NCI-H146 treated with DMSO at 0.1 percent for 48 hours (cell line): ENCODE measurements at regions not wholly inside any gene's neighbourhood (a gene's known extent, or its start where the extent isn't known, plus 50 kb on each side); places are given as distances from the start of the nearest gene placed in this dataset.
"Not testable (repeated sequence)": the region's sequence is repeated elsewhere in the genome, so short reads cannot be mapped to it uniquely, and the experiment has no call there.

Experiments
- DNase-seq: peaks from one replicate; lab custom pipeline; 2025; ENCODE audit not compliant: unreplicated experiment; lab: John Stamatoyannopoulos, UW

DNA sequence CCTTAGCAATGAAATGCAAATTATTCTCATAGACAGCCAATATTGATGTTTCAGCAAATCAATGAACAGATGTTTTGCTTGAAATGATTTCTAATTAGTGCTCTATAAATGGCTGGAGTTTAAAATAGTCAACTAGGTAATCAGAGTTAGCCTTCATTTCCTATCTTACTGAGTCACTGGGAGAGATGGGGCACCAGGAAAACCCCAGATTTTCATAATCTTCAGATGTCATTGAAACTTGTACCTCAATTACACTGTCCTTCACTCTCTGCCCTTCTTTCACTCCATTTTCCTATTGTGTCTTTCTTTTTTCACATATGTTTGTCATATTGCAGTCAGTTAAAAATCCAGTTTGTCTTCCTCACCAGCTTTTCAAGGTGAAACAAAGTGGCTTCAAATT, 92.7 kb downstream of the C12orf75 start:
- DNase-seq: no peak

DNA sequence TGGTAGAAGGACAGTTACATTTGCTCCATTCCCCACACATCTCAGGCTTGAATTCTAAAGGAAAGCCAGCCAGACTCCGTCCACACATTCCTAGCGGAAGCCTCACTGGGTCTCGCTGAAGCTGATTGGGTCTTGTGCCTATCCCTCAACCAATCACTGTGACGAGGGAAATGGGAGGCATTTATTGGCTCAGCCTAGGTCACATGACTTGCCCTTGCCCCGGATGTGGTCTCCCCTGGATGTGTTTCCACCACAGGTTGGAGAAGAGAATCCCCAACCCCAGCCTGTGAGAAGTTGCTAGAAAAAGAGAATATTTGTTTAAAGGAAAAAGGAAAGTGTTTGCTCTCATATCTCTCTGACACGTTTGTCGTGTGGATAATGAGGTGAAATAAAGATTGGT, 93.4 kb downstream of the C12orf75 start:
- no peak for DNase-seq

DNA sequence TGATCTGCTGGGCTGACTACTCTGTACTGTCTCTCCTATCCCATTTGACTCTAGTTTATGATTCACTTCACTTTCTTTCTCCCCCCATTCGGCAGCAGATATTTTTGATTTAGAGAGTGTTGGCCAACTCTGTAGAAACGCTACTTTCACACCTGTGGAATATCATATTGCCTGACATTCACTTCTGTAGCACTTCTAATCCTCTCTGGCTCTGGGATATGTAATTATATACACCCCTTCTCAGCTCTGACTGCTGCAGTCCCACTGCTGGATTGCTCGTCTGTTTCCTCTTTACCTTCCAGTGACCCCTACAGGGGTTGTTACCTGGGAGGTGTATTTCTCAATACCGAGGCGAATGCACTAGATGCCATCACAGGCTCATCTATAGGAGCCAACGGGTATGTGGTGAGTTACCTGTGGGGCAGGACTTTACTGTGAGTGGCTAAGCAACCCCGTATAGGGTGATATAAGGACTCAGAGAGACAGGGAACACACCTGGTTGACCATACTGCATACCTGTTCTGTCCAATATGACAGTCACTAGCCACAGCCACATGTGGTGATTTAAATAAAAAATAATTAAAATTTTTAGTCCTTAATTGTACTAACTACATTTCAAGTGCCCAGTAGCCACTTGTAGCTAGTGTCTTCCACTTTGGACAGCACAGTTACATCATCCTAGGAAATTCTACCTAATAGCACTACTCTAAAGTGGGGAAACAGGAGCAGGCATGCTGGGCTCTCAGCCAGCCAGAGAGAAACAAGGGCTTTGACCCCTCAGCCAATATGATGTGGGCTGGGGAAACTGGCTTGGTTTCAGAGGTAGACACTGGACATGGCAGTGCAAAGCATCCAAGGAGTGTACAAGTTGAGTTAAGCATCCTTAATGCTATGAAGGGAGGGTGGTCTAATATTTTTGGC, 95.0 kb downstream of the C12orf75 start:
- no peak for DNase-seq

DNA sequence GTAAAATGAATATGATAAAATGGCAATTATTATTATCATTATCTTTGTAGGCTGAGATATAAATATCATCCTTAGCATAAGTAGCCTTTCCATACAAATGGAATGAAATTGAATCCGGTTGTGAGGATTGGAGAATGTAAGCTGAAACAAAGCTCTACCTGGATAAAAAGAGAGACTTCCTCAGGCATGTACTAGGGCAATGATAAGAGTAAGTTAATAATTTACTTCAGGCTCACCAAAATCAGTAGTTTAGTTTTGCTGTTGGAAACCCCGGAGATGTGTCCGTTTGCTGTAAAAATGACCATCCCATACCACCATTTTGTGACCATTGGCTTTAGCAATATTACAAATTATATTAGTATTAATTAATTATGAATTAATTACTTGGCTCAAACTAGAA, 96.3 kb downstream of the C12orf75 start:
- no peak for DNase-seq

DNA sequence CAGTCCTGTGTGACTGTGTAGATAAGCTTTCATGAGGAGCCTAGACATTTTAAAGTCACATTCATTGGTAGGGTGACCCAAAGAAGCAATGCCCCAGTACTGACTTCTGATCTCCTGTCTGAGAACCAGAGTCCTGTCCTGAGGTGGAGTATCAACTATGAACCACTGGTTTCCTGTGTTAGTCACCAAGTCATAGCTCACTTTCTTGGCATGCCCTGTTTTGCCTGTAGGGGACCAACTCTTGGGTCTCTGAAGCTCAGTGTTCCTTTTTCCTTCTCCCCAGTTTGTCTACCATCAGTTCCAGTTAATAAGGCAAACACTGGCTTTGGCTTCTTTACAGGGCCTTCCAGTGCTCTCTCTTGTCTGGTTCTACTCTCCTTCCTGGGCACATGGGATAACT, 97.4 kb downstream of the C12orf75 start:
- DNase-seq: no peak

DNA sequence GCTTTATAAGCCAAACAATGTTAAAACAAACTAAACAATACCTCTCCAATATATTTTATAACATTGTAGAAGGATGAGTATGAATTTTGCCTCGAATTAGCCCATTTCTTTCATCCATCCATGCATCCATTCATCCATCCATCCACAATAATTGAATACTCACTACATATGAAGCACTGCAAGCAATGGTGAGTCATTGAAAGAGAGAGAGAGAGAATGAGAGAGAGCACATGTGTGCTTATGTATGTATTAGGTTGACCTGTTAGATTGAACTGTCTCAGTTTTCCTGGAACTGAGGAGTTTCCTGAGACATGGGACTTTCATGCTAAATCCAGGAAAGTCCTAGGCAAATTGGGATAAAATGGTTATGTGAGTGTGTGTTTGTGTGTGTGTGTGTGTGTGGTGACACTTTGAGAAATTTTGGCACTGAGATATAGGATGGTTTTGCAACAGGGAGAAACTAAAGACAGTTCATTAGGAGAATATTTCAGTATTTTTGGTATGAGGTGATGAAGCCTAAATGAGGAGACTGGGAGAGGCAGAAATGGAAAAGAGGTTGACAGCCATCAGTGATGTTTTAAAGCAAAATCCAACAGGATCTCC, 98.4 kb downstream of the C12orf75 start:
- DNase-seq: no peak

DNA sequence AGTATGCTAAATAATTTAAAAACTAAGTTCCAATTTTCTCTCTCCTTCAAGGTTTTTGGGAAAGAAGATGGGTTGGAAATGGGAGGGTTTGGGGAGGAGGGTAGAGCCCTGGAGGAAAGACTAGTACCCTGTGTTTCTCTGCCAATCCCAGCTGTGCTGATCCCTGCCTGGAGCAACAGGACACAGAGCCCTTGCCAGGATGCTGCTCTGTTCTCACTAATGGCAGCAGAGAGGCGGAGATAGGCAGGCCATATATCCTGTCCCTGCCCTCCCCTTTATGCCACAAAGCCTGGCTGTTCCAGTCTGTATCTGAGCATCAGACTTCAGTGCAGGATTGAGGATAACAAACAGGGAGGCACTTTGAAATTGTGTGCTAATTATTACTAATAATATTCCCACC, 99.0 kb downstream of the C12orf75 start:
- no peak for DNase-seq

DNA sequence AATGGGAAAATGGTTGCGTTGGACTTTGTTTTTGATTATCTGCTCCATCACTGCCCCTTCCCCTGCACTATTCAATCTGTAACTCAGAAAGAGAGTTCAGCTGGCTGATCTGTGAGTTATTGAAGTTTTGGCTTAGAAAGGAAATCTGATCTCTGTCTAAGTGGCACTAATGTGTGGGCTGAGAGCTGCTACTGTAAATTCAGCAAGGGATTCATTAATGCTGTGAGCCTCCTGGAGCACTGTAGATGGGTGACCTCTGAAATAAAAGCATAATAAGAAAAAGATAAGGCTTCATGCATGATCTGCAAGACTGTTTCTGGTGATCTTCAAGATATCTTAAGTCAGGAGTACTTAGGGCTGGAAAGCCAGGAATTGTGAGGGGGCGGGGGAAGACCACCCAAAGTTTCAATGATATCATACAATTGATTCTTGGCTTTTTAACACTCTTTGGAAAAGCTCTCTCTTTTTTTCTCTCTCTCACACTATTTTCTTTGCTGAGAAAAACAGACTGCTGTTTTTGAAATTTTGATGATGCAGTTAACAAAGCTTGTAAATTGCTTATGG, 101.1 kb downstream of the C12orf75 start:
- no peak for DNase-seq

DNA sequence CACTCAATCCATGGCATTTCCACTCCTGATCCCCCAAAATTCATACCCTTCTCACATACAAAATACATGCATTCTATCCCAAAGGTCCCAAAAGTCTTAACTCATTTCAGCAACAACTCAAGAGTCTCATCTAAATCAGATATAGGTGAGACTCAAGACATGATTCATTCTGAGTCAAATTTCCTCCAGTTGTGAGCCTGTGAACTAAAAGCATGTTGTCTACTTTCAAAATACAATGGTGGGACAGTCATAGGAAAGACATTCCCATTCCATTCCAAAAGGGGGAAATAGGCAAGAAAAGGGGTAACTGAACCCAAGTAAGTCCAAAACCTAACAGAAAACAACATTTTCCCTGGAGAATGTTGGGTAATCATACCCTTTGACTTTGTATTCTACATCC, 103.3 kb downstream of the C12orf75 start:
- DNase-seq: no peak

DNA sequence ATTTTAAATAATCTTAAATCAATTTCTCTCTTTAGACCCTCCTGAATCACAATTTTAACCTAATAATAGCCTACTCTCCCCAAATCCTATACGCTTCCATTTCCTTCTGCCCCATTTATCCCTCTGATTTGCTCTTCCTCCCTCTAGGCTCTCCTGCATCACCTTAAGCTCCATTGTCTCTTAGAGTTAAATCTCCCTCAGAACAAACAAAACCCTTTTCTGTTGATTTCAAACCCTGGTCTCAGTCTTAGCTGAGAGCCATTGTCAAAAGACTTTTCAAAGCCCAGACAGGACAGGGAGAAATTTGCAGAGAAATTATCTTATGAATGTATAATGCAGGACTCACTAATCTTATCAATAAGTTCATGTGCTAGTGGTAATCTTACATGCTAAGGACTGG, 106.1 kb downstream of the C12orf75 start:
- no peak for DNase-seq

DNA sequence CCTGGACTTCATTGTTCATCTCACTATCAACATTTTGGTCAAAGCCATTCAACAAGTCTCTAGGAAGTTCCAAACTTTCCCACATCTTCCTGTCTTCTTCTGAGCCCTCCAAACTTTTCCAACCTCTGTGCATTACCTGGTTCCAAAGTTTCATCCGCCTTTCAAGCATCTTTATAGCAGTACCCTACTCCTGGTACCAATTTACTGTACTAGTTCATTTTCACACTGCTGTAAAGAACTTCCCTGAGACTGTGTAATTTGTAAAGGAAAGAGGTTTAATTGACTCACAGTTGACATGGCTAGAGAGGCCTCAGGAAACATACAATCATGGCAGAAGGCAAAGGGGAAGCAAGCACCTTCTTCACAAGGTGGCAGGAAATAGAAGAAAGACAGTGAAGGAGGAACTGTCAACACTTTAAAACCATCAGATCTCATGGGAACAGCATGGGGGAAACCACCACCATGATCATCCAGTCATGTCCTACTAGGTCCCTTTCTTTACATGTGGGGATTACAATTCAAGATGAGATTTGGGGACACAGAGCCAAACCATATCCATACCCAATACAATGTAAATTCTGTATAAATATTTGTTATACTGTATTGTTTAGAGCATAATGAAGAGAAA, 109.7 kb downstream of the C12orf75 start:
- no peak for DNase-seq

DNA sequence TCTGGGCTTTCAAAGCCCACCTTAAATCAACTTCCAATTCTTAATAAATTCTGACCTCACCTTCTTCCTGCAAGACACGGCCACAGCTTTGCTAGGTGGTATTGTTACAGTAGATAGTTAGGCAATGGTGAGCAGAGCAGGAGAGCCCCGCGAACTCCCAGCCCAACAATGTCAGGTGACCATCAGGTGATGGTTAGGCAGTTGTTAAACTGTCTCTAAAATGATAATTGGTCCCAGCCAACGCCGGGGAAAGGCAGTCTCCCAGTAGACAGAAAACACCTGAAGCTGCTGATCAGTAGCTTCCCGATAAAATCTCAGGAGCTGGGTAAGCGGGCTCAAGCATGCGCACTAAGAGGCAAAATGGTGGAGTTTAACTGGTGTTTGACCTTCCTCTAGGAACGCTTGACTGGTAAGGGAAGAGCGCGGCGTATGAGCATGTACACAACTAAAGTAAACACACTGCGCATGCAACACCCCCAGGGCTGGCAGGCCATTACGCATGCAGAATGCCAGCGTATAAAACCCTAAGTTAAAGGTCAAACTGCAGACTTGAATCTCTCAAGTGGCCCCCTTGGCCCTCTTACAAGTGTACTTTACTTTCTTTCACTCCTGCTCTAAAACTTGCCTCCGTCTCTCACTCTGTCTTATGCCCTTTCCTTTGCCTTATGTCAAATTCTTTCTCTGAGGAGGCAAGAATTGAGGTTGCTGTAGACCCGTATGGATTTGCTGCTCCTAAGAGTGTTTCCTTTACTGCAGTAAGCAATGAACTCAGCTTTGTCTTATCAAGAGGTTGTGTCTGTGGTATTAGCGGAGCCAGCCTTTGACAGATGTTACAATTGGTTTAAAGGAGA, 113.5 kb downstream of the C12orf75 start:
- DNase-seq: no peak

DNA sequence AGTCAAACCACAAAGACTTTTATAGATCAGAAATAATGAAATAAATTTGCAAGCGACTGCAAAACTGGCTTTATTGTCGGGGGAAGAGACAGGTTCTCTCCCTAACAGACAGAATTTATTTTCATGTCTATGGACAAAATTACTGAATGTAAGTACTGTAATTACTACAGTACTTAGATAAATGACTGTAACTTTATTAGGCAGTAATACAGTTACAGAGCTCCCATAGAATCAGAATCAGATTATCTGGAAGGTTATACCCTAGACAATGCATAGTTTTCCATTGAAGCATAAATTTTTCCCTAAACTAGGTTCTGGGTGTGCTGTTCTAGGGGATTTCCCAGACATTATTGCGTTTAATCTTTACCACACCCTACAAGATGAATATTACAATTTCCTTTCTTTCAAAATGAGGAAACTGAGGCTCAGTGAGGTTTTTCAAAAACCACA, 114.2 kb downstream of the C12orf75 start:
- no peak for DNase-seq

DNA sequence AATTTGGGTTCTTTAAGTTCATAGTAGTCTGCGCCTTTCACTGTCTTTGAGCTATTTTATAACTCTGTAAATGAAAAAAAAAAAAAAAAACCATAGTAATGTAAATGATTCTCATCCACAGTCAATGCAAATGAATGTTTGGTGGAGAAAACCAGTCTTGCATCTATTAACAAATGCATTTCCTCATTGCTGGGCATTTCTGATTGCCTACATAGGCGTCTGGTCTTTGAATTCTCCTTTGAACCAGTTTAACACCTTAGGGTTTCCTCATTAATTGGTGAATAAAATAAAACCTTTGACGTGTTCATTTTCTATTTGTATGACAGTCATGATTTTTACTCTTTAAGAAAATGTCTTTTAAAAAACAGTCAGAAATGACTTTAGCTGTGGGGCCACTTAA, 114.8 kb downstream of the C12orf75 start:
- DNase-seq: no peak

DNA sequence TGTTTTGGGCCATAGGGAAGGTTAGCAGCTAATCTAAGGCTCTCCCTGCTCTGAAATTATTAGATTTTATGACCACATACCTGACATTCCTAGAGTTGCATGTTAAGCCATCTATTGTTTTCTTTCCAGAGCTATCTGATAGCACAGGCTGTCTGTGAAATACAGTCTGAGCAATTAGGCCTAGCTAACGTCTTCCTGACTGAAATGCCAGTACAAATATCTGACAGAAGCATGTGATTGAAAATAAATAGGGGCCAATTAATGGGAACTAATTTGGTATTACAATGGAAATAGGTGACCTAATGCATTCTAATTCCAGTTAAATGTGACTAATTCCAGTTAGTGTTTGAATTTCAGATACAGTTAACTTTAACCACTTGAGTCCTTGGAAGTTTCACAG, 115.2 kb downstream of the C12orf75 start:
- no peak for DNase-seq

DNA sequence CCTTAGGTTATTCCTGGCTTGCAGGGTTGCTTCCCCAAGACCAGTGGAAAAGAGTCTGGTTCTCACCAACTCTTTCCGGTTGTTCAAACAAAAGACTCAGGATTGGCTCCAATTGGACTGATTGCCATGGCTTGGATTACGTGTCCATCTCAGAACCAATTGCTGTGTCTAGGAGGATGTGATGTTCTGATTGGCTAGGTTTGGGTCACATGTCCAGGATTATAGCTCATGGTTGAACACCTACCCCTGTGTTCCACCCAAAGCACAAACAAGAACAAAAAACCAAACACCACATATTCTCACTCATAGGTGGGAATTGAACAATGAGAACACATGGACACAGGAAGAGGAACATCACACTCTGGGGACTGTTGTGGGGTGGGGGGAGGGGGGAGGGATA, 116.0 kb downstream of the C12orf75 start:
- not testable (repeated sequence) for DNase-seq

DNA sequence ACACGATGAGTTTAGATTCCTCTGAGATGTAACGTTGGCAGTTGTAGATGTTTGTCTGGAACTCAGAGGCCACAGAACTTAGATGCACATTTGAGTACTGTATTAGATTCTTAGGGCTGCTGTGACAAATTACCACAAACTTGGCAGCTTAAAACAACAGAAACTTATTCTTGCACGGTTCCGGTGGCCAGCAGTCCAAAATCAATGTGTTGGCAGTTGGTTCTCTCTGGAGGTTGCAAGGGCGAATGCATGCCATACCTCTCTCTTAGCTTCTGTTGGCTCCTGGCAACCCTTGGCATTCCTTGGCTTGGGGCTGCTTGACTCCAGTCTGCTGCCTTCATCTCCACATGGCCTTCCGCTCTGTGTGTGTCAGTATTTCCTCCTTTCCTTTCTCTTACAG, 118.9 kb downstream of the C12orf75 start:
- DNase-seq: no peak

DNA sequence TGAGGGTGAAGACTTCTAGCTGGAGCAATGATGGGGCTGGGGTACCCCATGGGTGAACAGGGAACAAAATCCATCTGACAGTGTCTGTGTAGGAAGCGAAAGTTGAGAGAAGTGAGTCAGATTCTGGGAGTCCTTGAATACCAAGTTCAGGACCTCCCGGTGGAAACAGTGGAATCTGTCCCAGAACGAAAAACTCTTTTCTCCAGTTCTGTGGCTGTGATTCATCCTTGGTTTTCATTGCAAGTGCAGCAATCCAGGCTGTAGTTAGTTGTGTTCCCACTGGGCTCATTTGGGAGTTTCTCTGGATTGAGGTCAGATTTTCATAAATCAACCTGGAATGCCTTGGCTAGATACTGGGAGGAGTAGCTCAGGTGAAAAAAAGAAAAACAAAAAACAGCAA, 120.7 kb downstream of the C12orf75 start:
- DNase-seq: no peak

DNA sequence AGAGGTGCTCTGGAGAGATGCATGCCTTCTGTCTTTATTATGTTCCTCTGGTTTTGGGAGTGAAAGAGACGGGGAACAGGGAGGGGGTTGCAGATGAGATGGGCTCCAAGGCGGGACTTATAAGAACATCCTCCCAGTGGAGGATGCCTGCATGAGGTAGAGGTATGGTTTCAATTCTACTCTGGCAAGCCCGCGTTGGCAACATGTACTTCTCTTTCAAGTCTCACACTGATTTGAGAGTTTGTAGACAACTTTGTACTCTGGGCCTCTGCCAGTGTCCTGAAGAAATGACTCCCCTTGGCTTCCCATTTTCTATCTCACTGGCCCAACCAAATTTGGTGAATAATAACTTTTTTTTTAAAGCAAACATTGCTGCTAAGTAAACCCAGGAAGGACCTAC, 121.3 kb downstream of the C12orf75 start:
- no peak for DNase-seq

DNA sequence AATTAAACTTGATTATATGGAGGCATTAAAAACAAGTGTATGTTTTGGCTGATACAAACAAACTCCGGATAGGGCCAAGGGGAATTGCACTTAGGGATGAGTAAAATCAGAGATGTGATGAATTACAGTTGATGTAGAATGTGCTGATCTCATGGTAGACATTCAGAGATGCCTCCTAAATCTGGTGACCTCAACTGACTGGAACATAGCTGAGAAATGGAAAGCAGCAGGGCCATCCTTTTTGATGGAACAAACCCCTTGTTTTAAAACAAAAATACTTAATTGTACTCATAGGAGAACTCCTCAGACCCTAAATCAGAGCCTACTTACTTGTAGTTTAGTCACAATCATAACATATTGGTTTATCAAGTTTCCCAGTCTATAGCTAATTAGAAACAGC, 122.8 kb downstream of the C12orf75 start:
- no peak for DNase-seq

DNA sequence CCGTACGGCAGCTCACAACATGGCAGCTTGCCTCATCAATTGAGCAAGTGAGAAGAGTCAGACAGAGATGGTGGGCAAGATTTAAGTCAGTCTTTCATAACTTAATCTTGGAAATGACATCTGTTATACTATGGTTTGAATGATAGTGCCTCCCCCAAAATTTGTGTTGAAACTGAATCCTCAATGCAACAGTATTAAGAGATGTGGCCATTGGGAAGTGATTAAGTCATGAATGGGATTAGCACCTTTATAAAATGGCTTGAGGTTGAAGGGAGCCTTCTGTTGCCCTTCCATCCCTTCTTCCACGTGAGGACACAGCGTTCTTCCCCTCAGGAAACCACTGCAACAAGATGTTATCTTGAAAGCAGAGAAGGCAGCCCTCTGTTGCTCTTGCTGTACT, 124.2 kb downstream of the C12orf75 start:
- DNase-seq: no peak
